Astrocyte (in vitro differentiated cells and primary cell): ENCODE measurements at regions not wholly inside any gene's neighbourhood (a gene's known extent, or its start where the extent isn't known, plus 50 kb on each side); places are given as distances from the start of the nearest gene placed in this dataset.

Source experiments
- CTCF ChIP-seq: IDR thresholded peaks from 2 replicates; pipeline ENCODE4 v1.5.1; 2011; ENCODE audit warnings: low read depth, mild to moderate bottlenecking, inconsistent platforms, low read length, moderate library complexity; ENCODE audit not compliant: insufficient read depth
- EZH2 ChIP-seq: IDR thresholded peaks from 2 replicates; pipeline ENCODE4 v1.6.1; 2012; ENCODE audit warnings: mild to moderate bottlenecking, low read length, inconsistent platforms; ENCODE audit not compliant: insufficient read depth

- TF ChIP-seq CTCF (no peak), EZH2 (no peak)
These were observed 232.0 kb upstream of the SPRY2 start for GRCh38 chr13:80572923-80573316.
